ENCODE measurements at regions not wholly inside any gene's neighbourhood (a gene's known extent, or its start where the extent isn't known, plus 50 kb on each side); places are given as distances from the start of the nearest gene placed in this dataset.

- TF ChIP-seq POLR2AphosphoS5 (IDR thresholded peaks at IDR 0.05) (no peak), POLR2A (IDR thresholded peaks at IDR 0.05) (no peak), CTCF (IDR thresholded peaks at IDR 0.05) (no peak), EP300 (IDR thresholded peaks at IDR 0.05) (no peak)
- Histone ChIP-seq H3K9me3 (no peaks in the 10 kb centered on the region), H3K4me1 (no peaks in the 10 kb centered on the region), H3K27me3 (no peaks in the 10 kb centered on the region), H3K27ac (no peak overlapping the region), H3K4me3 (no peak overlapping the region), H3K36me3 (no peaks in the 10 kb centered on the region)
- intact Hi-C loops (cut with DNase I; ENCODE audit: low total_unique reads) = no loop called here
- WGBS, 5 donors = 85 to 94% (median 88%) methylated on average over 5 of the region's 5 CpGs
- no peak for DNase-seq
Observed at GRCh38 chr3:70748593-70748992, 436.2 kb upstream of the MDFIC2 start.

GRCh38 chr3:70747847-70748246 is 435.4 kb upstream of the MDFIC2 start:
- TF ChIP-seq EP300 (IDR thresholded peaks at IDR 0.05) (no peak), POLR2A (IDR thresholded peaks at IDR 0.05) (no peak), CTCF (IDR thresholded peaks at IDR 0.05) (no peak), POLR2AphosphoS5 (IDR thresholded peaks at IDR 0.05) (no peak)
- no peak overlapping the region for H3K27ac ChIP-seq
- no peaks in the 10 kb centered on the region for H3K9me3 ChIP-seq
- H3K4me3 ChIP-seq = no peak overlapping the region
- intact Hi-C loops (cut with DNase I; ENCODE audit: low total_unique reads) = no loop called here
- H3K4me1 ChIP-seq = no peaks in the 10 kb centered on the region
- no peaks in the 10 kb centered on the region for H3K36me3 ChIP-seq
- H3K27me3 ChIP-seq = no peaks in the 10 kb centered on the region
- WGBS, 5 donors = 68 to 72% (median 71%) methylated on average over 4 of the region's 4 CpGs
- no peak for DNase-seq

- H3K27ac ChIP-seq = no peak overlapping the region
- H3K27me3 ChIP-seq = no peaks in the 10 kb centered on the region
- no peak overlapping the region for H3K4me3 ChIP-seq
- H3K9me3 ChIP-seq = no peaks in the 10 kb centered on the region
- TF ChIP-seq POLR2A (IDR thresholded peaks at IDR 0.05) (no peak), EP300 (IDR thresholded peaks at IDR 0.05) (no peak), CTCF (IDR thresholded peaks at IDR 0.05) (no peak), POLR2AphosphoS5 (IDR thresholded peaks at IDR 0.05) (no peak)
- DNase-seq = no peak
- H3K36me3 ChIP-seq = no peaks in the 10 kb centered on the region
- no peaks in the 10 kb centered on the region for H3K4me1 ChIP-seq
- 72 to 87% (median 74%) methylated on average over 3 of the region's 3 CpGs for WGBS, 5 donors
- intact Hi-C loops (cut with DNase I; ENCODE audit: low total_unique reads) = no loop called here
Observed at GRCh38 chr3:70744536-70744935, 432.1 kb upstream of the MDFIC2 start.

GRCh38 chr3:70743754-70744153 is 431.3 kb upstream of the MDFIC2 start:
- Histone ChIP-seq H3K36me3 (no peaks in the 10 kb centered on the region), H3K9me3 (no peaks in the 10 kb centered on the region), H3K27me3 (no peaks in the 10 kb centered on the region), H3K27ac (no peak overlapping the region), H3K4me1 (no peaks in the 10 kb centered on the region), H3K4me3 (no peak overlapping the region)
- DNase-seq = no peak
- WGBS, 5 donors = 90 to 97% (median 91%) methylated on average over 2 of the region's 2 CpGs
- TF ChIP-seq CTCF (IDR thresholded peaks at IDR 0.05) (no peak), POLR2A (IDR thresholded peaks at IDR 0.05) (no peak), EP300 (IDR thresholded peaks at IDR 0.05) (no peak), POLR2AphosphoS5 (IDR thresholded peaks at IDR 0.05) (no peak)
- intact Hi-C loops (cut with DNase I; ENCODE audit: low total_unique reads) = no loop called here

Measured in stomach (tissue), 8 donors.